ENCODE measurements at regions not wholly inside any gene's neighbourhood (a gene's known extent, or its start where the extent isn't known, plus 50 kb on each side); places are given as distances from the start of the nearest gene placed in this dataset.

DNA sequence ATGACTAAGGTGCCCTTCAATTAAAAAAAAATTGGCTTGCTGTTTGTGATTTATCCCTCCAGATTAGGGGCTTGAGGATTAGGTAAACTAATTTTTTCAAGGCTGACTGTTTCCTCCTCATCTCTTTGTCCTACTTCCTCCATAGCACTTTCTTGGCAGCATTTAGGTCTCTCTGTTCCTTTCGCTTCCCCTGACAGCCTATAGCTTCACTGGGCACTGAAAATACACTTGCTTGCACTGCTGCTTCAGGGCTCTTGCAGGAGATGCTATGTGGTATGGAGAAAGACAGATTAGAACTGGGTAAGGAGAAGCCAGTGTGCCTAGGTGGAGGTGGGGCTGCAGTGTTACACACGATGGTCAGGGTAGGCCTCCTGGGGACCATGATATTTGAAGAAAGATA is 112.3 kb upstream of the SFRP2 start:
- peaks cover 20% of the 10 kb centered on the region for H3K36me3 Mint-ChIP-seq (ENCODE audit: low read depth)
- no peak for DNase-seq (ENCODE audit: low read depth, low spot score)

GRCh38 chr4:153900426-153900825 is 111.5 kb upstream of the SFRP2 start:
- no peak for DNase-seq (ENCODE audit: low read depth, low spot score)
- H3K36me3 Mint-ChIP-seq (ENCODE audit: low read depth) = peaks cover 15% of the 10 kb centered on the region
- TF ChIP-seq, protein P1, sequence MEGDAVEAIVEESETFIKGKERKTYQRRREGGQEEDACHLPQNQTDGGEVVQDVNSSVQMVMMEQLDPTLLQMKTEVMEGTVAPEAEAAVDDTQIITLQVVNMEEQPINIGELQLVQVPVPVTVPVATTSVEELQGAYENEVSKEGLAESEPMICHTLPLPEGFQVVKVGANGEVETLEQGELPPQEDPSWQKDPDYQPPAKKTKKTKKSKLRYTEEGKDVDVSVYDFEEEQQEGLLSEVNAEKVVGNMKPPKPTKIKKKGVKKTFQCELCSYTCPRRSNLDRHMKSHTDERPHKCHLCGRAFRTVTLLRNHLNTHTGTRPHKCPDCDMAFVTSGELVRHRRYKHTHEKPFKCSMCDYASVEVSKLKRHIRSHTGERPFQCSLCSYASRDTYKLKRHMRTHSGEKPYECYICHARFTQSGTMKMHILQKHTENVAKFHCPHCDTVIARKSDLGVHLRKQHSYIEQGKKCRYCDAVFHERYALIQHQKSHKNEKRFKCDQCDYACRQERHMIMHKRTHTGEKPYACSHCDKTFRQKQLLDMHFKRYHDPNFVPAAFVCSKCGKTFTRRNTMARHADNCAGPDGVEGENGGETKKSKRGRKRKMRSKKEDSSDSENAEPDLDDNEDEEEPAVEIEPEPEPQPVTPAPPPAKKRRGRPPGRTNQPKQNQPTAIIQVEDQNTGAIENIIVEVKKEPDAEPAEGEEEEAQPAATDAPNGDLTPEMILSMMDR (conservative IDR thresholded peaks at IDR 0.05) = no peak

More for the DNA sequence above, 112.3 kb upstream of the SFRP2 start:
- Mint-ChIP-seq H3K27me3 (ENCODE audit: low read depth) (no peaks in the 10 kb centered on the region), H3K27ac (ENCODE audit: unreplicated experiment) (no peak overlapping the region), H3K4me1 (peaks cover 8% of the 10 kb centered on the region), H3K4me3 (no peak overlapping the region), H3K9me3 (peaks cover 8% of the 10 kb centered on the region)
- TF ChIP-seq, protein P1 (conservative IDR thresholded peaks at IDR 0.05) = no peak

DNA sequence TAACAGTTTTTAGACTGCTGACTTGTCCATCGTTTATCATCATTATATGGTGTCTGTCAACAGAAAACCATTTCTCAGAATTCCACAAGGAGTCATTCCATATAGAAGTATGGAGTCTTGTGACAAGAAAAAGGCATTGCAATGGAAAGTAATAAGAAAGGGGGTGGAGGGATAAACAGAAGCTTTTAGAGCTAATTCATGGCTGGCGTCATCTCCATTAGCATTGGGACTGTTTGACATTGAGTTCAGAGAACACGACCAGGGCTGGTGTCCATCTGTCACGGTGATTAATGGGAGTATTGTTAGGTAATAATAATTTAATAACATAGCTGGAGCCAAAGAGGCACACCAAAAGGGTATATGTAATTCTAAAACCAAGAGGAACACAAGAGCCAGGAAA is 101.9 kb upstream of the SFRP2 start:
- no peak for DNase-seq (ENCODE audit: low read depth, low spot score)
- H3K36me3 Mint-ChIP-seq (ENCODE audit: low read depth) = peaks cover 21% of the 10 kb centered on the region
- peaks cover 60% of the 10 kb centered on the region for H3K4me1 Mint-ChIP-seq
- TF ChIP-seq, protein P1 (conservative IDR thresholded peaks at IDR 0.05) = no peak
- H3K4me3 Mint-ChIP-seq = no peak overlapping the region
- peaks cover 12% of the 10 kb centered on the region for H3K9me3 Mint-ChIP-seq
- H3K27ac Mint-ChIP-seq (ENCODE audit: unreplicated experiment) = no peak overlapping the region
- no peaks in the 10 kb centered on the region for H3K27me3 Mint-ChIP-seq (ENCODE audit: low read depth)

More at GRCh38 chr4:153900426-153900825, 111.5 kb upstream of the SFRP2 start:
- Mint-ChIP-seq H3K27me3 (ENCODE audit: low read depth) (no peaks in the 10 kb centered on the region), H3K4me1 (peaks cover 13% of the 10 kb centered on the region), H3K4me3 (no peak overlapping the region), H3K27ac (ENCODE audit: unreplicated experiment) (no peak overlapping the region), H3K9me3 (peaks cover 6% of the 10 kb centered on the region)

GRCh38 chr4:153887217-153887616 is 98.3 kb upstream of the SFRP2 start:
- Mint-ChIP-seq H3K27ac (ENCODE audit: unreplicated experiment) (peak overlapping the region; percentile 16), H3K36me3 (ENCODE audit: low read depth) (peaks cover 22% of the 10 kb centered on the region), H3K4me3 (no peak overlapping the region), H3K4me1 (peaks cover 66% of the 10 kb centered on the region), H3K27me3 (ENCODE audit: low read depth) (no peaks in the 10 kb centered on the region), H3K9me3 (peaks cover 8% of the 10 kb centered on the region)
- TF ChIP-seq, protein P1 (conservative IDR thresholded peaks at IDR 0.05) = no peak
- no peak for DNase-seq (ENCODE audit: low read depth, low spot score)

GRCh38 chr4:153884325-153884724 is 95.4 kb upstream of the SFRP2 start:
- peaks cover 17% of the 10 kb centered on the region for H3K9me3 Mint-ChIP-seq

More at GRCh38 chr4:153884325-153884724, 95.4 kb upstream of the SFRP2 start:
- Mint-ChIP-seq H3K27me3 (ENCODE audit: low read depth) (no peaks in the 10 kb centered on the region), H3K4me1 (peaks cover 44% of the 10 kb centered on the region), H3K36me3 (ENCODE audit: low read depth) (peaks cover 39% of the 10 kb centered on the region), H3K27ac (ENCODE audit: unreplicated experiment) (no peak overlapping the region), H3K4me3 (peak overlapping the region; percentile 0)
- no peak for DNase-seq (ENCODE audit: low read depth, low spot score)
- TF ChIP-seq, protein P1 (conservative IDR thresholded peaks at IDR 0.05) = no peak
